ENCODE measurements at regions not wholly inside any gene's neighbourhood (a gene's known extent, or its start where the extent isn't known, plus 50 kb on each side); places are given as distances from the start of the nearest gene placed in this dataset.

GRCh38 chr4:32475710-32476109, 1755.5 kb downstream of the PCDH7 start:
- Histone ChIP-seq H2AFZ (no peak overlapping the region), H3K79me2 (no peaks in the 10 kb centered on the region), H3K9ac (no peak overlapping the region), H3K9me3 (ENCODE audit: control insufficient read depth, low read length) (no peaks in the 10 kb centered on the region), H3K4me3 (ENCODE audit: low read depth, low read length) (no peak overlapping the region), H3K27me3 (ENCODE audit: control insufficient read depth, insufficient read depth, low read length) (no peaks in the 10 kb centered on the region), H3K27ac (no peak overlapping the region), H3K4me1 (no peaks in the 10 kb centered on the region), H3K36me3 (ENCODE audit: control insufficient read depth, insufficient read depth, low read length) (no peaks in the 10 kb centered on the region), H3K4me2 (ENCODE audit: low read length) (no peak overlapping the region)
- no peak for TF ChIP-seq CTCF (IDR thresholded peaks at IDR 0.05)

DNA sequence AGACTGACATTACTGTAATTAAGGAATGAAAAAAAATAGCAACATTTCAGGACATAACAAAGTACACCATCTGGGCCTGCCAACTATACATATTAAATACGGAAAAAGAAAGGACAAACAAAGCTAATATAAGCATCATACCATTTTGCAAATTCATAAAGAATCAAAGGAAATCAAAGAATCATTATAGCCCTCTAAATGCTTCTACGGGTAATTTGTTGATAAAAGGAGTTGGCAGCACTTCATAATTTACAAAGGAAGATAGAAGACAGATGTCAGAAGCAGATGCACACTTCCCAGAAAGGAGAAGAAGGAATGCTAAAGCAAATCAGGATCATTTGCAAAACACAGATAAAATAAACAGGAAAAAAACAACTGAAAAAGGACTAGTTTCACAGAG, 1757.3 kb downstream of the PCDH7 start:
- TF ChIP-seq CTCF (IDR thresholded peaks at IDR 0.05): no peak
- H3K79me2 ChIP-seq: no peaks in the 10 kb centered on the region
- no peak overlapping the region for H3K4me2 ChIP-seq (ENCODE audit: low read length)
- H3K36me3 ChIP-seq (ENCODE audit: control insufficient read depth, insufficient read depth, low read length): no peaks in the 10 kb centered on the region
- no peaks in the 10 kb centered on the region for H3K27me3 ChIP-seq (ENCODE audit: control insufficient read depth, insufficient read depth, low read length)
- no peak overlapping the region for H3K4me3 ChIP-seq (ENCODE audit: low read depth, low read length)
- no peak overlapping the region for H3K27ac ChIP-seq
- no peak overlapping the region for H3K9ac ChIP-seq
- no peaks in the 10 kb centered on the region for H3K4me1 ChIP-seq
- no peak overlapping the region for H2AFZ ChIP-seq
- no peaks in the 10 kb centered on the region for H3K9me3 ChIP-seq (ENCODE audit: control insufficient read depth, low read length)

DNA sequence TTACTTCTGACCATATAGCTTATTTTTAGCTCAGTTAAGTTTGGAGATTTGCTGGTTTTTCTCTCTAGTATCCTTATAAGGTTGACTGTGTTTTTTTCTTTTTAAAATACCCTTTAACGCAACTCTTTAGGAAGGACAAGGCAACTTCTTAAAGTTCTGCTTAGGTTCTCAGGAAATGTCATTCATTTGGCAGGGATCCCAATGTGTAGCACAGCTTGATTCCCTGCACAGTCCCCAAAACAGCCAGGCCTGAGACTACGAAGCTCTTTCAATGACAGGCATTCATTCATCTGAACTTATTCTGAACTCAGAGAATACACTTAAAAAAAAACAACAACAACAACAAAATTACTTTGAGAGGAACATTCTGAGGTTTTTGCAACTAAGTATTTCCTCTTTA, 1765.8 kb downstream of the PCDH7 start:
- no peak for TF ChIP-seq CTCF (IDR thresholded peaks at IDR 0.05)
- H3K4me2 ChIP-seq (ENCODE audit: low read length): no peak overlapping the region
- H3K4me1 ChIP-seq: no peaks in the 10 kb centered on the region
- no peak overlapping the region for H3K27ac ChIP-seq
- H3K27me3 ChIP-seq (ENCODE audit: control insufficient read depth, insufficient read depth, low read length): no peaks in the 10 kb centered on the region
- no peak overlapping the region for H3K9ac ChIP-seq
- H3K9me3 ChIP-seq (ENCODE audit: control insufficient read depth, low read length): no peaks in the 10 kb centered on the region
- H3K79me2 ChIP-seq: no peaks in the 10 kb centered on the region
- no peaks in the 10 kb centered on the region for H3K36me3 ChIP-seq (ENCODE audit: control insufficient read depth, insufficient read depth, low read length)
- H2AFZ ChIP-seq: no peak overlapping the region
- no peak overlapping the region for H3K4me3 ChIP-seq (ENCODE audit: low read depth, low read length)

DNA sequence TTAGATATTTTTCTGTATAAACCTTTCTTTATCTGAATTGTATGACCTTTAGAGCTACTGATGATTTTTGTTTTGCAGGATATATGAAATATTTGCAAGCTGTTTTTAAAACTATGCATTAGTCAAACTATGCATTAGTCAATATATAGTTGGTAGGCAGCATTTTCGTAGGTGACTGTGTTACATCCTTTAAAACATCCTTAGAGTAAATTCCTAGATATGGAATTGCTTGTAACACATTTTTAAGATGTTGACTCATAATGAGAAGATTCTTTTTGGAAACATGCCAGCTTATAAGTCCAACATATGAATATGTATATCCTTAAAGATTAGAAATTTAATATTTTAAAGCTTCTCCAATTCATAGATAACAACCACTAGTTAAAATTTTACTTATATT, 1768.5 kb downstream of the PCDH7 start:
- Histone ChIP-seq H3K79me2 (no peaks in the 10 kb centered on the region), H3K27ac (no peak overlapping the region), H3K36me3 (ENCODE audit: control insufficient read depth, insufficient read depth, low read length) (no peaks in the 10 kb centered on the region), H2AFZ (no peak overlapping the region), H3K9me3 (ENCODE audit: control insufficient read depth, low read length) (no peaks in the 10 kb centered on the region), H3K4me2 (ENCODE audit: low read length) (no peak overlapping the region), H3K4me3 (ENCODE audit: low read depth, low read length) (no peak overlapping the region), H3K9ac (no peak overlapping the region), H3K4me1 (no peaks in the 10 kb centered on the region), H3K27me3 (ENCODE audit: control insufficient read depth, insufficient read depth, low read length) (no peaks in the 10 kb centered on the region)
- TF ChIP-seq CTCF (IDR thresholded peaks at IDR 0.05): no peak

DNA sequence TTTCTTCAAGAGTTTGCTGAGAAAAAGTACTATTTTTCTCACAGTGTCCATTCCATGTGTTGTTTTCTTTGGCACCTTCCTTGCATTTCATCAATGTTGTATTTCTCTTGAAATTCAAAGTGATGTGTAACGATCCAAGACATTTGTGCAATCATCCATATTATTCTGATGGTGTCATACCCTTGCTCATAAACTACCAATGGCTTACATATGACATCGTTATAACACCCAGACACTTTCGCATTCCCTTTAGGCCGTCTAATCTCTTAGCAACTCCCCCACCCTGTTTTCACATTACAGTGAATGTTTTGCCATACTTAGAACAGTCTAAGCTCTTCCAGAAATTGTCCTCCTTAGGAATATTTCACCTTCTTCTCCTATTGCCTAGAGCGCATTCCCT, 1779.0 kb downstream of the PCDH7 start:
- H3K27ac ChIP-seq: no peak overlapping the region
- no peak overlapping the region for H3K4me2 ChIP-seq (ENCODE audit: low read length)
- no peaks in the 10 kb centered on the region for H3K9me3 ChIP-seq (ENCODE audit: control insufficient read depth, low read length)
- no peaks in the 10 kb centered on the region for H3K4me1 ChIP-seq
- H3K4me3 ChIP-seq (ENCODE audit: low read depth, low read length): no peak overlapping the region
- no peak overlapping the region for H3K9ac ChIP-seq
- no peak for TF ChIP-seq CTCF (IDR thresholded peaks at IDR 0.05)
- no peaks in the 10 kb centered on the region for H3K36me3 ChIP-seq (ENCODE audit: control insufficient read depth, insufficient read depth, low read length)
- no peaks in the 10 kb centered on the region for H3K79me2 ChIP-seq
- no peaks in the 10 kb centered on the region for H3K27me3 ChIP-seq (ENCODE audit: control insufficient read depth, insufficient read depth, low read length)
- no peak overlapping the region for H2AFZ ChIP-seq
